GM19324 (cell line): ENCODE measurements at regions not wholly inside any gene's neighbourhood (a gene's known extent, or its start where the extent isn't known, plus 50 kb on each side); places are given as distances from the start of the nearest gene placed in this dataset.
A peak's percentile ranks its signal among the peaks of the same experiment; 100 is the strongest.
"Not testable (repeated sequence)": the region's sequence is repeated elsewhere in the genome, so short reads cannot be mapped to it uniquely, and the experiment has no call there.

Experiments used
- ATAC-seq: cut with Tn5 transposase; IDR thresholded peaks from one replicate; pipeline ENCODE4 v1.9.1; 2021; ENCODE audit warnings: mild to moderate bottlenecking, moderate library complexity; ENCODE audit not compliant: unreplicated experiment, low FRiP score

GRCh38 chr1:120544434-120544833 is 129.6 kb downstream of the NBPF8 start:
- not testable (repeated sequence) for ATAC-seq

- not testable (repeated sequence) for ATAC-seq
Measured at GRCh38 chr1:120550335-120550734, 135.5 kb downstream of the NBPF8 start.

- ATAC-seq: not testable (repeated sequence)
Measured at GRCh38 chr1:120552190-120552589, 137.4 kb downstream of the NBPF8 start.

- ATAC-seq: peak; percentile 2
Measured at GRCh38 chr1:120557605-120558302, 142.9 kb downstream of the NBPF8 start.

- ATAC-seq: peak; percentile 88
Measured at GRCh38 chr1:120558303-120559060, 143.6 kb downstream of the NBPF8 start.

- ATAC-seq: not testable (repeated sequence)
Measured at GRCh38 chr1:120561767-120562166, 146.9 kb downstream of the NBPF8 start.

GRCh38 chr1:120565396-120565795 is 150.6 kb downstream of the NBPF8 start:
- not testable (repeated sequence) for ATAC-seq

GRCh38 chr1:120567620-120568019 is 152.8 kb downstream of the NBPF8 start:
- ATAC-seq: not testable (repeated sequence)

- not testable (repeated sequence) for ATAC-seq
Measured at GRCh38 chr1:120575201-120575600, 148.5 kb upstream of the NBPF26 start.

- not testable (repeated sequence) for ATAC-seq
Measured at GRCh38 chr1:120582135-120582534, 141.6 kb upstream of the NBPF26 start.

- not testable (repeated sequence) for ATAC-seq
Measured at GRCh38 chr1:120586053-120586452, 137.7 kb upstream of the NBPF26 start.

GRCh38 chr1:120588811-120589210 is 134.9 kb upstream of the NBPF26 start:
- ATAC-seq: not testable (repeated sequence)

GRCh38 chr1:120591774-120592173 is 132.0 kb upstream of the NBPF26 start:
- ATAC-seq: not testable (repeated sequence)

- not testable (repeated sequence) for ATAC-seq
Measured at GRCh38 chr1:120592943-120593342, 130.8 kb upstream of the NBPF26 start.

- not testable (repeated sequence) for ATAC-seq
Measured at GRCh38 chr1:120593648-120594047, 130.1 kb upstream of the NBPF26 start.

- not testable (repeated sequence) for ATAC-seq
Measured at GRCh38 chr1:120598331-120598951, 125.3 kb upstream of the NBPF26 start.

GRCh38 chr1:120599511-120599910 is 124.2 kb upstream of the NBPF26 start:
- not testable (repeated sequence) for ATAC-seq

GRCh38 chr1:120600442-120601041 is 123.2 kb upstream of the NBPF26 start:
- not testable (repeated sequence) for ATAC-seq

- not testable (repeated sequence) for ATAC-seq
Measured at GRCh38 chr1:120607882-120608281, 115.9 kb upstream of the NBPF26 start.

GRCh38 chr1:120608314-120609014 is 115.3 kb upstream of the NBPF26 start:
- not testable (repeated sequence) for ATAC-seq
